ENCODE measurements at regions not wholly inside any gene's neighbourhood (a gene's known extent, or its start where the extent isn't known, plus 50 kb on each side); places are given as distances from the start of the nearest gene placed in this dataset.

DNA sequence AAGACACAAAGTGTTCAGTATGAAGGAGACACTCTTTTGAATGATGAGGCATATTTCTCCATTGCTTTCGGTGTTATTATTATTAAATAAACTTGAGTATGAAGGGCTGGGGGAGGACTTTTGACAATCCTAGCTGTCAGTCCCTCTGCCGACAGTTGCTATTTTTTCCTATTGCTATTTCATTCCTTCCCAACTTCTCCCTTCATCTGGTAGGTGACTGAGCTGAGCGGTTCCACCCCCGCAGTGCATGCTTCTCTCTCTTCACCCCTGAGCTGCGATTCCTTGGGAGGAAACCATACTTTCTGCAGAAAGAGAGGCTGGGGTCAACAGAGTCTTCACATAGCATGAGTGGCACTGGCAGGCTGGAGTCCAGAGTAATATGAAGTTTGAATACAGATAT lies 261.2 kb upstream of the TAC1 start:
- TF ChIP-seq, protein P1, sequence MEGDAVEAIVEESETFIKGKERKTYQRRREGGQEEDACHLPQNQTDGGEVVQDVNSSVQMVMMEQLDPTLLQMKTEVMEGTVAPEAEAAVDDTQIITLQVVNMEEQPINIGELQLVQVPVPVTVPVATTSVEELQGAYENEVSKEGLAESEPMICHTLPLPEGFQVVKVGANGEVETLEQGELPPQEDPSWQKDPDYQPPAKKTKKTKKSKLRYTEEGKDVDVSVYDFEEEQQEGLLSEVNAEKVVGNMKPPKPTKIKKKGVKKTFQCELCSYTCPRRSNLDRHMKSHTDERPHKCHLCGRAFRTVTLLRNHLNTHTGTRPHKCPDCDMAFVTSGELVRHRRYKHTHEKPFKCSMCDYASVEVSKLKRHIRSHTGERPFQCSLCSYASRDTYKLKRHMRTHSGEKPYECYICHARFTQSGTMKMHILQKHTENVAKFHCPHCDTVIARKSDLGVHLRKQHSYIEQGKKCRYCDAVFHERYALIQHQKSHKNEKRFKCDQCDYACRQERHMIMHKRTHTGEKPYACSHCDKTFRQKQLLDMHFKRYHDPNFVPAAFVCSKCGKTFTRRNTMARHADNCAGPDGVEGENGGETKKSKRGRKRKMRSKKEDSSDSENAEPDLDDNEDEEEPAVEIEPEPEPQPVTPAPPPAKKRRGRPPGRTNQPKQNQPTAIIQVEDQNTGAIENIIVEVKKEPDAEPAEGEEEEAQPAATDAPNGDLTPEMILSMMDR (conservative IDR thresholded peaks at IDR 0.05; ENCODE audit: low read length) = no peak
- no peak for TF ChIP-seq EZH2phosphoT487 (IDR thresholded peaks at IDR 0.05; ENCODE audit: borderline replicate concordance)
- Histone ChIP-seq H3F3A (ENCODE audit: low read depth) (no peaks in the 10 kb centered on the region), H3K36me3 (ENCODE audit: insufficient read depth, low read length) (no peaks in the 10 kb centered on the region), H3K9me3 (ENCODE audit: insufficient read depth, low read depth, low read length) (no peaks in the 10 kb centered on the region), H3K27me3 (ENCODE audit: insufficient read depth, low read length, poor library complexity, severe bottlenecking) (no peaks in the 10 kb centered on the region), H3K9ac (ENCODE audit: low read depth, low read length, poor library complexity, severe bottlenecking) (no peak overlapping the region), H3K4me1 (ENCODE audit: insufficient read depth, low read length, poor library complexity, severe bottlenecking) (no peaks in the 10 kb centered on the region), H4K20me1 (ENCODE audit: insufficient read depth, low read length, poor library complexity, severe bottlenecking) (no peaks in the 10 kb centered on the region), H3K4me2 (ENCODE audit: low read depth, low read length, poor library complexity, severe bottlenecking) (no peak overlapping the region), H3K4me3 (ENCODE audit: low read length, poor library complexity, severe bottlenecking) (no peak overlapping the region), H3K79me2 (ENCODE audit: insufficient read depth, low read length) (no peaks in the 10 kb centered on the region), H2AFZ (ENCODE audit: low read length) (no peak overlapping the region), H3K9me2 (replicated peaks; ENCODE audit: low read depth, low read length) (no peaks in the 10 kb centered on the region)

DNA sequence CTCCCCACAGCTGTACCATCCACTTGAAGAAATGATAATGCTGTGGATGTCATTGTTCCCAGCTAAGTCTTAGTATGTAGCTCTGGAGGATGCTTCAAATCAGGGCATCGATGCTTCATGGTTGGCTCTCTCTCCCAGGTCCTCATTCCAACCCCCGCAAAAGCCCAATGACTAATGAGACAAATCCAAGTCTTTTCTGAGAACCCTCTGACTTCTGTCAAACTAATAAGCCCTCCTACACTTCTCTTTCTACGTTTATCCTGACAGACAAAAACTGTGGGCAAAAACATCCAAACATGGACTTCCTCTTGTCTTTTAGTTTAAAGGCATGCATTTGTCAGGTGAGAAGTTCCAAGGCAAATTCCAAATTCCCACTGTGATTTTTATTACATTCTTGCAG lies 260.4 kb upstream of the TAC1 start:
- no peaks in the 10 kb centered on the region for H3K36me3 ChIP-seq (ENCODE audit: insufficient read depth, low read length)
- no peaks in the 10 kb centered on the region for H3K27me3 ChIP-seq (ENCODE audit: insufficient read depth, low read length, poor library complexity, severe bottlenecking)
- no peaks in the 10 kb centered on the region for H3K79me2 ChIP-seq (ENCODE audit: insufficient read depth, low read length)
- H3K4me1 ChIP-seq (ENCODE audit: insufficient read depth, low read length, poor library complexity, severe bottlenecking) = no peaks in the 10 kb centered on the region
- H3K9me2 ChIP-seq (replicated peaks; ENCODE audit: low read depth, low read length) = no peaks in the 10 kb centered on the region
- H3F3A ChIP-seq (ENCODE audit: low read depth) = no peaks in the 10 kb centered on the region
- H3K9me3 ChIP-seq (ENCODE audit: insufficient read depth, low read depth, low read length) = no peaks in the 10 kb centered on the region
- no peaks in the 10 kb centered on the region for H4K20me1 ChIP-seq (ENCODE audit: insufficient read depth, low read length, poor library complexity, severe bottlenecking)
- no peak overlapping the region for H3K9ac ChIP-seq (ENCODE audit: low read depth, low read length, poor library complexity, severe bottlenecking)
- no peak overlapping the region for H3K4me3 ChIP-seq (ENCODE audit: low read length, poor library complexity, severe bottlenecking)
- TF ChIP-seq, protein P1 (conservative IDR thresholded peaks at IDR 0.05; ENCODE audit: low read length) = no peak
- TF ChIP-seq EZH2phosphoT487 (IDR thresholded peaks at IDR 0.05; ENCODE audit: borderline replicate concordance) = no peak
- no peak overlapping the region for H3K4me2 ChIP-seq (ENCODE audit: low read depth, low read length, poor library complexity, severe bottlenecking)
- no peak overlapping the region for H2AFZ ChIP-seq (ENCODE audit: low read length)

DNA sequence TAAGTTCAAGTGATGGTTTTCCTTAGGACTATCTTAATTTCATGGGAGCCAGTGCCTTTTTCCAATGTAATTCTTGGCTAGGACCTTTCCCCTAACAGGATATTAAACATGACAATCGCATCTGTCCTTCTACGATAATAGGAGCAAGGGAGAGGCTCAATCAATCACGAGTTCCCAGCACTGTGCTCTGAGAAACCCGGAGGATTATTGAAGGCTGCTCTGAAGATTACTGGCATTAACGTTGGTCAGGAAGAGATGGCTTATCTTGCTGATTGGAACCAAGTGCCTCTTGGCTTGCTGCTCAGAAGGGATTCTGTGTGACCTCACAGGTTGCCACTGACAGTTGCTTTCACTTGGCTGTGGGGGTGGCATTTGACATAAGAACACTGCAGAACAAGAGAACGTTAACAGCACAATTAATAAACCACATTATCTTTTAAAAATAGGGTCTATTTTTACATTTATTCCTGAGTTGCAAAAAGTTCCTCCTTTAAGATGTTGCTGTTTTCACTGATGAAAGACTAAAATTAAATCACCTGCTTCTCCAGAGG lies 252.1 kb upstream of the TAC1 start:
- H3K4me1 ChIP-seq (ENCODE audit: insufficient read depth, low read length, poor library complexity, severe bottlenecking) = no peaks in the 10 kb centered on the region
- H3K36me3 ChIP-seq (ENCODE audit: insufficient read depth, low read length) = no peaks in the 10 kb centered on the region
- H3K79me2 ChIP-seq (ENCODE audit: insufficient read depth, low read length) = no peaks in the 10 kb centered on the region
- no peak overlapping the region for H3K9ac ChIP-seq (ENCODE audit: low read depth, low read length, poor library complexity, severe bottlenecking)
- H3K9me2 ChIP-seq (replicated peaks; ENCODE audit: low read depth, low read length) = no peaks in the 10 kb centered on the region
- no peaks in the 10 kb centered on the region for H3K27me3 ChIP-seq (ENCODE audit: insufficient read depth, low read length, poor library complexity, severe bottlenecking)
- no peak overlapping the region for H3K4me2 ChIP-seq (ENCODE audit: low read depth, low read length, poor library complexity, severe bottlenecking)
- no peak overlapping the region for H2AFZ ChIP-seq (ENCODE audit: low read length)
- no peak overlapping the region for H3K4me3 ChIP-seq (ENCODE audit: low read length, poor library complexity, severe bottlenecking)
- no peaks in the 10 kb centered on the region for H3K9me3 ChIP-seq (ENCODE audit: insufficient read depth, low read depth, low read length)
- H4K20me1 ChIP-seq (ENCODE audit: insufficient read depth, low read length, poor library complexity, severe bottlenecking) = no peaks in the 10 kb centered on the region
- TF ChIP-seq, protein P1 (conservative IDR thresholded peaks at IDR 0.05; ENCODE audit: low read length) = no peak
- no peak for TF ChIP-seq EZH2phosphoT487 (IDR thresholded peaks at IDR 0.05; ENCODE audit: borderline replicate concordance)
- H3F3A ChIP-seq (ENCODE audit: low read depth) = no peaks in the 10 kb centered on the region
